GM19455 (cell line): ENCODE measurements at regions not wholly inside any gene's neighbourhood (a gene's known extent, or its start where the extent isn't known, plus 50 kb on each side); places are given as distances from the start of the nearest gene placed in this dataset.

Source experiments
- ATAC-seq: cut with Tn5 transposase; IDR thresholded peaks from one replicate; pipeline ENCODE4 v1.9.1; 2021; ENCODE audit not compliant: unreplicated experiment

- no peak for ATAC-seq
Observed at GRCh38 chr2:43171789-43172188, 54.6 kb downstream of the ZFP36L2 start.

GRCh38 chr2:43170405-43171105 lies 55.9 kb downstream of the ZFP36L2 start:
- no peak for ATAC-seq

DNA sequence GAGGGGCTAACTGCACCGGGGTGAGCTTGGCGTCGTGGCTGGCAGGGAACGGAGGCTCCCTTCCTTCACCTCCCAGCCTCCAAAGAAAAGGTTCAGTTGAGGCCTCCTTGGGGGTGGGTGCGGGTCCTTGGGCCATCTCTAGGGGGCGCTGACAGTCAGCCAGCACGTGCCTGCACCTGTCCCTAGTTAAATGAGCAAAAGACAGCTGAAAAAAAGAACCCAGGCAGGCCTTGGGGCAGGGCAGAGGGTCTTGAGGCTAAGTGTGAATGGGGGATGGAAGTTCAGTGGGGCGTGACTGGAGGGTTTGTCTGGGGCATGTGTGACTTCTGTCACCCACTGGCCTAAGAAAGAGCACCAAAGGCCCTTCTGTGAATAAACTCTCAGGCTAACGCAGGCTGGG lies 56.4 kb downstream of the ZFP36L2 start:
- no peak for ATAC-seq

DNA sequence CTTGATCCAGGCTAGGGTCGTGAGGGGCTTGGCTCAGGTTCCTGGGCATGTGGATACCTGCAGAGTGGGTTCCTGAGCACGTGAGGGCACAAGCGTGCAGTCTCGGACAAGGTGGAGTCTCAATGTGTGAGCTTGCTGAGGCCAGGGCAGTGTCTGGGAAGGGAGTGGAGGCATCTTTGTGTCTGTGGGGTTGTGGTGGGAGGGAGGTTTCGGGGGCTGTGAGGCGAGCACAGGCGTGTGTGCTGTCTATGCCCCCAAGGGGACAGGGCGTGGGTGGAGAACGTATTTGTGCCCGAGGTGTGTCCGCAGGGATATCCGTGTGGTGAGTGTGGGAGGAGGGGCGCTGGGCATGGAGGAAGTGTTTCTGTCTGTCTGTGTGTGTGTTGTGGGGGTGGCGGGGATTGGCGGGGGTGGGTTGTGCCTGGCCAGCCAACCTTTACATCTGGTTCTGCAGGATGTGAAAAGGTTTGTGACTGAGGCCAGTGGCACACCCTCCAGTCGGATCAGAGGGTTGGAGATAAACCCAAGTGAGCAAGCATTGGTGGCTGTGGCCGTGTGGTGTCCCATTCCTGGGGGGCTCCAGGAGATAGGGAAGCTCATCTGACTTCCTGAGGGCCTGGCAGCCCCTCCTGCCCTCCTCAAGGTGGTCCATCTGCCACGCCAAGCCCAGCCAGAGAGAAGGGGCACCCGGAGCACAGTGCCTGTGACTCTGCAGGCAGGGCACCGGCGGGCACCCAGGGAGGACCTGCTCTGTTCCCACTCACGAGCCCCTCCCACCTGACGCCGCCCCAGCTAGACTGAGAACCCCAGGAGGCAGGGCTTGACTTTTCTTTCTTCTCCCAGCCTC lies 57.1 kb downstream of the ZFP36L2 start:
- ATAC-seq, result no peak

DNA sequence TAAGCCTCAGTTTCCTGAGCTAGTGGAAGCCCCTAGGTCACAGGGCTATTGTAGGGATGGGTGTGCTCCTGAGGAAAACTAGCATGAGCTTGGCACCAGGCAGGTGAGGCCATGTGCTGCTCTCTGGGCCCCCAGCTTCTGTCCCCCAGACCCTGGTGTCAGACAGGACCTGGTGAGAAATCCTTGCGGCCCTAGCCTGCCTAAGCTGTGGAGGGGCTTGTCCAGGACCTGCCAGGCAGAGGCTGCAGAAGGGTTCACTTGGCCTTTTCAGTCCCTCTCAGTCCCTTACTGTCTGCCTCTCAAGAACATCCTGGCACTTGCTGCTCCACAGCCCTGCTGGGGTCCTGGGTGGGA lies 58.4 kb downstream of the ZFP36L2 start:
- no peak for ATAC-seq

DNA sequence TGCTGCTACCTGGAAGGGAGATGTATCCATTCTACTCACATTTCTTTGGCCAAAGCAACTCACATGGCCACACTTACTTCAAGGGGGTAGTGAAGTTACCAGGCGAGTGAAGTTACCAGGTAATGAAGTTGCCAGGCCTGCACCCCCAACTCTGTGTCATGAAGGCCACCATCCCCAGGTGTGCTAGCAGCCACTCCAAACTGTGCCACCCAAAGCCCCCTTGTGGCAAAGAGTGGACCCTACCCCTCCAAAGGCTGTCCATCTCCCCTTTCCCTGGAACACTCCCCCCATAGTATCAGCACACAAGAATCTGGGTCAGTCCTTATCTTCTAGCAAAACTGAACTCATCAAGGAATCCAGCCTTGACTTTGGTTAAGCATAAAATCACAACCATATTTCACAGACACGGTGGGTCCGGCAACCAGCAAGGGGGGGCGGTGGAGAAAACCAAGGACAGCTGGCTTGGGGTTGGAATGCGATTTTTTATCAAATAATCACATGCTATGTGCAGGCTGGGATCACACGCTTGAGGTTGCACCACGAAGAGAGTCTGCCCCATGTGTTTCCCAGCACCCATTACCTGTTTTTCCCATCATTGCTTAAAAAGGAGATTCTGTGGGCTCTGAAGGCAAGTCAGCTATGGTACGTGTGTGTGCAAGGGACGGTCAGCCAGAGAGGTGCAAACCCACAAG lies 60.9 kb downstream of the ZFP36L2 start:
- no peak for ATAC-seq

GRCh38 chr2:43164686-43165085 lies 61.7 kb downstream of the ZFP36L2 start:
- no peak for ATAC-seq

- no peak for ATAC-seq
Observed at GRCh38 chr2:43163584-43164270, 62.7 kb downstream of the ZFP36L2 start.

- no peak for ATAC-seq
Observed at GRCh38 chr2:43162511-43162776, 64.0 kb downstream of the ZFP36L2 start.

GRCh38 chr2:43161650-43162510 lies 64.5 kb downstream of the ZFP36L2 start:
- no peak for ATAC-seq

GRCh38 chr2:43160778-43161177 lies 65.6 kb downstream of the ZFP36L2 start:
- ATAC-seq, result no peak

DNA sequence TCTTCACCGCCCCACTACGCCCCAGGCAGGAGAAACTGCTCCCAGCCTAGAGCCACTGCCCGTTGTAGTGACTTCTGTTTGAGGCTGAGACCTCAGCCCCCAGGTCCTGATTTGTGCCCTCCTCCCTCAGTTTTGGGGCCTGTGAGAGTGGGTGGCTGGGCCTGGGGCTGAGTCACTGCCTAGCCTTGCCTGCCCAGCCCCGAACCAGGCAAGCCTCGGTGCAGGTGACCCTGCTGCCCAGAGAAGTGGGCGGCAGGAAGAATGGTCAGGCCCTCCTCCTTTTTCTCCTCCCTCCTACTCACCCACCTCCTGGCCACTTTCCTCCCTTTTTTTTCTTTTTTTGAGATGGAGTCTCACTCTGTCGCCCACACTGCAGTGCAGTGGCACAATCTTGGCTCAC lies 66.6 kb downstream of the ZFP36L2 start:
- no peak for ATAC-seq

DNA sequence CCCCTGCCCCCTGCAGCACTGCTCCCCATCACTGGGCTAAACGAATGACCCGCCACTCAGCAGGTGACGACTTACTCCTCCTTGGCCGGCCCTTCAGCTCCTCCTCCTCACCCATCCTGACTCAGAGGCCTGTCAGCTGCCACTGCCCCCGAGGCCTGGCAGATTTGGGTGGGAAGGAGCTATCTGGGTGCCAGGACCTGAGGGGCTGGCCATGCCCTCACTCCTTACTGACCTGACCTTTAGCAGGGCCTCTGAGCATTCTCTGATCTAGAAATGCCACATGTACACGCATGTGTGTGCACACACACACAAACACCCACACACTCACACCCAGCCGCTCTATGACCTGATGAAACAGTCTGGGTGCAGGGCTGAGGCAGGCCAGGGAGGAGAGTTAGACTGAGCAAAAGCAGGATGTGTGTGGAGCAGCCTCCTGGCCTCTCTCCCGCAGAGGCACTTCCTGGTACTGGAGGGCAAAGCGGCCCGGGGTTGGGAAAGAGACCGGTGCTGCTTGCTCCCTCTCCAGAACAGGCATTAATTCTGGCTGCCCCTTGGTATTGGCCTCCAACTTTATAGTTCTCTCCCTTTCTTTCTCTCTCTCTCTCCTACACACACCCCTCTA lies 68.0 kb downstream of the ZFP36L2 start:
- ATAC-seq, result peak; percentile 27

- ATAC-seq, result no peak
Observed at GRCh38 chr2:43157506-43158246, 68.7 kb downstream of the ZFP36L2 start.

GRCh38 chr2:43155851-43156411 lies 70.5 kb downstream of the ZFP36L2 start:
- no peak for ATAC-seq

DNA sequence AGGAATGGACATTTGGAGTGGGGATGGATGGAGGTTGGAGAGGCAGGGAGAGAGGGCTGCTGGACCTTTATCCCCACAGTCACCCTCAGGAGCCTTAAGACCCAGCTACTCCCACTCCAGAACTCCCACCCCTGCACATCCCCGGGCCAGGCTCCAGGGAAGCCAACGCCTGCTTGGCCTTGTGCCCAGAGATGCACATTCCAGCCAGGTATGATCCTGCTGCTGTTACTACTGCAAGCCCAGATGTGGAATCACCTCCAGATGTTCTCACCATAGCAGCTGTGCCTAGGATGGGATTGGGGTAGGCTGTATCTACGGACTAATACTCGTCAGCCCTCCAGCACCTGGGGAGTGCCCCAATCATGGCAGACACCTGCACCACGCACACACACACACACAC lies 71.7 kb downstream of the ZFP36L2 start:
- no peak for ATAC-seq

DNA sequence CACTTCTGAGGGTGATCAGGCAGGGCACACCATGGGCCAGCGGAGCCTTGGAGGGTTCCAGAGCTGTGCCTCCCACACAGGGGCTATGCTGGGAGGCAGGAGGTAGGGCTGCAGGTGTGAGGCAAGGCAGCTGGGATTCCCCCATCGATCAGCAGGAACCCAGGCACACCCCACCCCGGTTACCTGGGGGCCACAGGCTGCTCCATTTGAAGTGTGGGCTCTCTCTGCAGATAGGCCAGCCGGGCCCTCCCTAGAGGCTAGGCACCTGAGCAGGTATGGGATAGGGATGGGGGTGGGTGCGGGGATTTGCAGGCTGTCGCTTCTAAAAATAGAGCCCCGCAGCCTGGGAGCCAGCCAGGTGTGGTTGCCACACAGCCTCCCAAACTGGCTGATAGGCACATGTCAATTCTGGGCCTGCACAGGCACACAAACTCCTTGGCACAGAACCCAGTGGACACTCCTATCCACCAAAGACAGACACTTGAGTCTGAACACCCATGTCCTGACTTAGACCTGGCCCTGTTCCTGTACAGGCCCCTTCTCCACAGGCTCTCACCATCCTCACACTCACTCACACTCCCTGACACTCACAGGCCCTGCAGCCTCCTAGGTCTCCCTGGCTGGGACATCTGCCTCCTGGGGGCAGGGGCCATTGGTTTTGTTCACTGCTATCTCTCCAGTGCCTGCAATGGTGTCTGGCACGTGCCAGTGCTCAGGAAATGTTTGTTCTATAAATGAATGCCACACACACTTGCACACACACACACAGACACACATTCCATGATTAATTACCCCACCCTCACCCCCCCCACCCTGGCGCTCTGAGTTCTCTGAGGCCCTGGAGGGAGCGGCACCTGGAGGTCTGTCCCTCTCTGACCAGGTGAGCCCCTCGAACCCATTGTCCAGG lies 73.4 kb downstream of the ZFP36L2 start:
- ATAC-seq, result no peak

GRCh38 chr2:43152186-43152585 lies 74.2 kb downstream of the ZFP36L2 start:
- no peak for ATAC-seq
